Upper lobe of left lung (tissue), 4 donors: ENCODE measurements at regions not wholly inside any gene's neighbourhood (a gene's known extent, or its start where the extent isn't known, plus 50 kb on each side); places are given as distances from the start of the nearest gene placed in this dataset.

Source experiments
- CTCF ChIP-seq, 6 experiments: fragments of 450-650 bp in 4 of 6; fragments of 200-600 bp in 2 of 6; sonication (generic) in 2 of 6; IDR thresholded peaks; one replicate each; pipeline ENCODE4 v1.5.1; 2016 to 2019; ENCODE audit warnings: antibody characterized with exemption in 6 of 6
- POLR2A ChIP-seq, 4 donors: fragments of 450-650 bp; IDR thresholded peaks; one replicate each; pipeline ENCODE4 v1.5.1; 2016 to 2017; ENCODE audit warnings: antibody characterized with exemption in 4 of 4, mild to moderate bottlenecking in 2 of 4

GRCh38 chr14:101084436-101084826 is 180.9 kb upstream of the RTL1 start:
- TF ChIP-seq CTCF (IDR thresholded peaks at IDR 0.05) = no peak
- no peak for TF ChIP-seq POLR2A (IDR thresholded peaks at IDR 0.05)
